IPS DF 19.7 (cell line): ENCODE measurements at regions not wholly inside any gene's neighbourhood (a gene's known extent, or its start where the extent isn't known, plus 50 kb on each side); places are given as distances from the start of the nearest gene placed in this dataset.
"Not testable (repeated sequence)": the region's sequence is repeated elsewhere in the genome, so short reads cannot be mapped to it uniquely, and the experiment has no call there.

Source experiments
- DNase-seq: peaks from one replicate; pipeline ENCODE4 v3.0.0-alpha.2; 2013; ENCODE audit warnings: low read depth, low spot score

DNA sequence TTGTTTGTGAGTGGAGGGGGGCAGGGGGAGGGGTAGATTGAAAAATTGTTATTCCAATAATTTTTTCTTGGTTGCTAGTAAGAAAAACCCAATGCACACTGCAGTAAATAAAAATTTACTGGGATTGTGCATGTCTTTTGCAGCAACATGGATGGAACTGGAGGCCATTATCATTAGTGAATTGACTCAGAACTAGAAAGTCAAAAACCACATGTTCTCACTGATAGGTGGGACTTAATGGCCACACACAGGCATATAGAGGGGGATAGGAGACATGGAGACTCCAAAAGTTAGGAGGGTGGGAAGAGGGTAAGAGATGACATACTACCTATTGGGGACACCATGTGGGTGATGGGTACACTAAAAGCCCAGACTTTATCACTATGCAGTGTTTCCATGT, 67.2 kb downstream of the BUB3 start:
- DNase-seq, result no peak

DNA sequence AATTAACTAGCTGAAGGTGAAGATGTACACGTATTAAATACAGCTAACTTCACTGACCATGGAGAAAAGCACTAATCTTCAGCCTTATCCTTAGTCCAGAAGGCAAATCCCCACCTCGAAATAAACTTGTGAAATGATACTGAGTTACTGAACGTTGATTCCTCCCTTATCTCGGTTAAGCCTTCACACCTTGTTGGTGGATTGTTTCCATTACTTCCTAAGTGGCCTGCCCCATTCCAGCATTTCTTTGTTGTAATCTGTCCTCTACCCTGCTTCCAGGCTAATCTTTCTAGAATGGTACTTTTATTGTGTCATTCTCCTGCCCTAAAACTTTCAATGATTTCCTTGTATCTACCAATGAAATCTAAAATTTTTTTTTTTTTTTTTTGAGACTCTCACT, 68.6 kb downstream of the BUB3 start:
- no peak for DNase-seq

DNA sequence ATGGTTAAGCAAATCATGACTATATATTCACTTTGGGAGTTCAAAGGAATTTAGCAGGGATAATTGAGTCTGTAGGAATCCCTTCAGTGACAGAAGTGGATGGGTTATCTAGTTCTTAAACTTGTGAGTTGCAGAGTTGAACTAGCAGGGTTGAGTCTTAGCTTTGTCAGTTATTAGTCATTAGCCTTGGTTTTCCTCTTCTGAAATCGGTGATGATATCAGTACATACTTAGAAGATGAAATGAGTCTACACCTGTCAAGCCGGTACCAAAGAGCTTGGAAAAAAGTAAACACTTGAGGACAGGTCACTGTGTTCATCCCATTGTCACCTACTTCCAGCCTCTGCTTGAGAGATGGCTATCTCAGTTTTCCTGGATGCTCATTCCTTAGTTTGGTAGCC, 73.5 kb downstream of the BUB3 start:
- DNase-seq, result no peak

DNA sequence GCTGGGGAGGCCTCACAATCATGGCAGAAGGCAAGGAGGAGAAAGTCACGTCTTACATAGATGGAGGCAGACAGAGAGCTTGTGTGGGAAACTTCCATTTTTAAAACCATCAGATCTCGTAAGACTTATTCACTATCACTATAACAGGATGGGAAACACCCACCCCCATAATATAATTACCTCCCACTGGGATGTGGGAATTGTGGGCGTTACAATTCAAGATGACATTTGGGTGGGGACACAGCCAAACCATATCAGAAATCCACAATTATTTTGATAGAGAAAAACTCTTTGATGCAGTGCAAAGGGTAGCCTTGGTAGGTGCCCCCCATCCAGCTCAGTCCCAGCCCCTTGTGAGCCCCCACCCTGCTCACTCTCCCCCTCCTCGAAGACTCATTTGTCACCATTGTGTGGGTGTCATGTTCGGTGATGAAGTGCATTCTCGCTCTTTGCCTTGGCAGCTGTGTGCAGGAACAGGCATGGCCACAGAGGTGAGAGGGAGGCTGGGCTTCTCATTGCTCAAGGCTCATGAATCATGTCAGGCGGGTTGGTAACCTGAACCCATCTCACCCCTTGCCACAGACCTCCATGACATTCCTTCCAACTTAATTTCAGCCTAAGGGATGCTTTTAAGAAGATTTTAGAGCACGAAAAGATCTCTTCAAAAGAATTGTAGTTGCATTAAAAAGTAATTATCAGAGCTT, 75.9 kb downstream of the BUB3 start:
- DNase-seq, result no peak

DNA sequence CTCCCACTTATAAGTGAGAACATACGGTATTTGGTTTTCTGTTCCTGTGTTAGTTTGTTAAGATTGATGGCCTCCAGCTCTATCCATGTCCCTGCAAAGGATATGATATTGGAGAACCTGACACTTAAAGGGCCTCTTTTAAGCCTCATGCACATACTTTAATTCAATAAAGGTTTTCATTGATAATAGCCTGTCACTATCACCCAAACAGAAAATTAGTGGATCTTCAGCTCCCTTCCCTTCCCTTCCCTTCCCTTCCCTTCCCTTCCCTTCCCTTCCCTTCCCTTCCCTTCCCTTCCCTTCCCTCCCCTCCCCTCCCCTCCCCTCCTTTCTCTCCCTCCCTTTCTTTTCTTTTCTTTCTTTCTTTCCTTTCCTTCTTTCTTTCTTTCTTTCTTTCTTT, 78.7 kb downstream of the BUB3 start:
- not testable (repeated sequence) for DNase-seq

DNA sequence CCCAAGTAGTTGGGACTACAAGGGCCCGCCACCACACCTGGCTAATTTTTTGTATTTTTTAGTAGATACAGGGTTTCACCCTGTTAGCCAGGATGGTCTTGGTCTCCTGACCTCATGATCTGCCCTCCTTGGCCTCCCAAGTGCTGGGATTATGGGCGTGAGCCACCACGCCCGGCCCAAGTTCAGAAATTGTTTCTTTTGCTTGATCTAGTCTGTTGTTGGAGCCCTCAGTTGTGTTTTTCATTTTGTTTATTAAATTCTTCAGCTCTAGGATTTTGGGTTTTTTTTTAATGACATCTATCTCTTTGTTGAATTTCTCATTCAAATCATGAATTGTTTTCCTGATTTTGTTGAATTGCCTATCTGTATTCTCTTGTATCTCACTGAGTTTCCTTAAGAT, 80.8 kb downstream of the BUB3 start:
- not testable (repeated sequence) for DNase-seq

DNA sequence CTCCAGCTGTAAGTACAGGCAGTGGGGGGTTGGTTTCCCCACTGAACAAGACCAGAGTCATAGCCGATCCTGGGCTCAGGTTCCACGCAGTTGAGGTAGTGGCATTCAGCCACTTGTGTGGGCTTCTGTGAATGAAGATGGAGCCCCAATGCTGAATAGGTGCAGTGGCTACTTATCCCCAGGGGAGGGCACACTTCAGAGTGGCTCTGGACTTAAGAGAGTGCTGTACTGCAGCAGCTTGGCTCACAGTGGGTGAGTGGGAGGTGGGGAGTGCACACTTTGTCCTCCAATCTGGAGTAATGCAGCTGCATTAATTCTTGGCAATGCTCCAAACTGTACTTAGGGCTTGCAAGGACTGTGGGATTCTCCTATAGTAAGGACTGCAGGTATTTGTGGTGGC, 81.9 kb downstream of the BUB3 start:
- DNase-seq, result no peak

DNA sequence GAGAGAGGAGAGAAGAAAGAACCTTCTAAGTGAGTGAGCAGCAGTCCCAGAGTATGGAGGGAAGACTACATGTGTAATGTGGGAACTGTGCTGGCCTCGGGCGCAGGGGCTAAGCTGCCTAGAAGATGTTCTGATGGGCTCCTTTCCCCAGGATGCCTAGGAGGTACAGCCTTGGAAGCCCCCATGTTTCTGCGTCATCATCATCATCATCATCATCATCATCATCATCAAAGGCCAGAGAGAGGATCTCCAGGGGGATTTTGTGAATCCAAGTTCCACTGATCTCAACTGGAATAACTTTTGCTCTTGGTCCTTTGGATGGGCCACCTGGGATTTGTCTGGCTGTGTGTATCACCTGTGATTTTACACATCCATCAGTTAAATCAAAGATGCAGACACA, 86.0 kb downstream of the BUB3 start:
- no peak for DNase-seq

DNA sequence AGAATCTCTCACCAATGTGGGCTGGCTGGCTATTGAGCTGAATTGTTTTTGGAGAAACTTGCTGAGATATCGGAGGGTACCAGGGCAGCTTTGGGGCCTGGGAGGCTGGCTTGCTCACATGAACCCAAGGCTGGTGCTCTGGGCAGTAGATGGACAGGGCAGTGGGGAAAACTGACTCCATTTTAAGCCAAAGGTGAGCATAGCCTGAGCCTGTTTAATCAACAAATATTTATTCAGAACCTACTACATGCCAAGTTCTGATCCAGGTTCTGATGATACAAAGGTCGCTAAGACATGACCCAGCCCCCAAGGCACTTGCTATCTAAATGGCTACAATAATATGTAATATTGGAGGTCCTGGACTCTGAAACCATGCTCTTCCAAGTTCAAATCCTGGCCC, 86.6 kb downstream of the BUB3 start:
- no peak for DNase-seq

DNA sequence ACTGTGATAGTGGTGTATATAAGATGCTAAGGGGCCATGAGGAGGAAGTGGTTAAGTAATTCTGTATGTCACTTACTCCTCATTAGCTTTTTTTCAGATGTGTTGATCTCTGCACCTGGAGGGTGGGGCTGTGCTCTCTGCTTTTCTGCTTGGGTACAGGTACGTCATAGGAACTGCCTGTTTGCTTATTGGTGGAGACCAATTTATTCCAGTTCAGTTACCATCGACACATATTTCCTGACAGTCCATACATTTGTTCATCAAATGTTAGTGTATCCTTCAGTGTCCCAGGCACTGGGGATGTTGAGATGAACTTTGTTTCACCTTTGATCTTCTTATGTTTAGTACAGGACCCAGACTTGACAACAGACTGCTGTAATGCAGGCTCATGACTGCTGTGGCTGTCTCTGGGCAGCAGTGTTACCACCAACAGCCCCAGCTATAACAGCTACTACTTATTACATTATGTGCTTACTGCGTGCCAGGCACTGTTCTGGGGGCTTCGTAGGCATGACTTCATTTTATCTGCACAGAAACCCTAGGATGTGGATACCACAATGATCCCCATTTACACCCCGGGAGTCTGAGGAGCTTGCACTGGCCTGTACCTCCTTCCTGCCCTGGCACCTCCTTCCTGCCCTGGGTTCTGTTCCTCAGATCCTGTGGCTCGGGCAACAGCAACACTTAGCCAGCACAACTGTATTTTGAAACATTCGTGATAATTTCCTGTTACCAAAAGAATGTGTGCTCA, 87.4 kb downstream of the BUB3 start:
- no peak for DNase-seq

DNA sequence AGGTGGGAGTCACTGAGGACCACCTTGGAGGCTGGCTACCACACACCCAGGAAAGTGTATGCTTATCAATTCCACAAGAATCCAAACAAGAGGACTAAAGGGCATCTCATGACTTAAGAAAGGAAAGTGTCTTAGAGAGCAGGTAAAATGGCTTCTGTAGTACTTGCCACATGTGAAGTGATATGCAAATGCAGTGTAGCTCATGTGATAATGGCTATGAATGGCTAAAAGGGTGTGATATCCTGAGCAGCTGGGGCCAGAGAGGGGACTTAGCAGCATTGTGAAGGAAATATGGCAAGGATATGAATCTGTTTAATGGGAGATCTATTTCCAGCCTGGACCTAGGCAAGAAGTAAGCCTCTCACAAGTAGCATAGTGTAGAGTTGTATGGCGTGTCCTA, 90.5 kb downstream of the BUB3 start:
- DNase-seq, result no peak

DNA sequence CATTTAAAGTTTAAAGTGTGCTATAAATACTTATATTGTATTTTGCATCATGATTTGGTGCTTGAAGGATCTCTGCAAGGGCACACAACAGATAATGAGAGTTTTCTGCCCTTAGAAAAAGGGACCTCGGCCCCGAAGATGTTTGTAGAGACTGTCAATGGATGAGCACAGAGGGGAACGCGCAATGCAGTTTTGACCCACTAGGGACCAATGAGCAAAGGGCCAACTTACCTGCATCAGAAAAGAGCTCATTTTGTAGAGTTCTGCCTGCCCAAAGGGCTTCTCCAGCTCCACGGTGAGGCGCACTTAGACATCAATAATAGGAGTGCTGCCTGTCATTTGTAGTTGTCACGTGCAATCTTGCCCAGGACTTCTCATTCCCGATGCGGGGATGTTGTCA, 91.1 kb downstream of the BUB3 start:
- DNase-seq, result peak; percentile 12

DNA sequence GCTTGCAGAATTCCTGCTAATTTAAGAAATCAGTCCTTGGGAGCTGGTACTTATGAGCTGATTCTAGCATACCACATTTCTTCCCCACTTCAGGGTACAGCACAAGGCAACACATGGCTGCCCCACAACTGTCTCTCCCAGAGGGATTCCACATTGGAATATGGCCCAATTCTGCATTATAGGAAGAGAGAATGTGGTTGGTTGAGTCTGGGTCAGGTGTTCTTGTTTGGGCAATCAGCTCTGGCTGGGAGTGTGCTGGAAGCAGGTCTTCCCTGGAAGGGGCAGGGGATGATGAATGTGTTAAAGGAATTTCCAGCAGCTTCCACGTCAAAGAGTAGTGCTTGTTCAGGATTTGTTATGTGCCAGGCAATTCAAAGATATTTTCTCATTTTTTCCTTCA, 95.7 kb downstream of the BUB3 start:
- DNase-seq, result no peak

DNA sequence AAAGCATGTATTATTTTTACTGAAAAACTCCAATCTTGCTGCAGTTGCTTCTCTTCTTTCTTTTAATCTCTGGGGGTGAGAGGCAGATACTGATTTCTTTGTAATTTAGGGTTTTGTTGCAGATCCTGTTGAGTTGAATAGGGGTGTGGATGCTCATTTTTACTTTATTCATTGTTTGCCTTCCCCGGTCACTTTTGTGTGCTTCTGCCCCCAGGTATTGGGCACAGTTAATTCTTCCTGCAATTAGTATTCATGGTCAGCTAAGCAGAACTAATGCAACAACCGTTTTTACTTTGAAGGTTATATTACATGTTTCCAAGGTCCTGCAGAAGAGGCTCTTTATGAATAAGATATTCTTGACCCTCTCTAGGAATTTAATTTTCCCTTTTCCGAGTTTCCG, 96.4 kb downstream of the BUB3 start:
- no peak for DNase-seq

DNA sequence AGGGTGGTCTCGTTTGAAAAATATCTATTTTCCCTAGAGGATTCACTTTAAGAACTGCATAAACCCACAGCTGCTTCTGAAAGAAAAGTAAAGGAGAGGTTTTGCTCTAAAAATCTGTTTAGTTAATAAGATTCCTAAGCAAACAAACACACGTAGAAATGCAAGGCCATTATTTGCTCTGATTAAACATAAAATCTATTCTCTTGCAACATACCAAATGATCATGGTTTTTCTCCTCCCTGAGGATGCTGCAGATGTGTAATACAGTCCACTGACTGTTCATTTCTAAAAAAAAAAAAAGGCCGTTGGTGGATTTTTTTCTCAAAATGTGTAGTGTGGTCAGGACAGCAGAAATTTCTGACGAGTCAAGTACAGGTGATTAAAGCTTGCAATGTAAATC, 98.6 kb downstream of the BUB3 start:
- no peak for DNase-seq

DNA sequence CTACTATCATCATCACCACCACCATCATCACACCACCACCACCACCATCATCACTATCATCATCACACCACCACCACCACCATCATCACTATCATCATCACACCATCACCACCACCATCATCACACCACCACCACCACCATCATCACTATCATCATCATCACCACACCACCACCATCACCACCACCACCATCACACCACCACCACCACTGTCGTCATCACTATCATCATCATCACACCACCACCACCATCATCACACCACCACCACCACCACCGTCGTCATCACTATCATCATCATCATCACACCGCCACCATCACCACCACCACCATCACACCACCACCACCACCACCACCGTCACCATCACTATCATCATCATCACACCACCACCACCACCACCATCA, 100.1 kb downstream of the BUB3 start:
- DNase-seq, result not testable (repeated sequence)

DNA sequence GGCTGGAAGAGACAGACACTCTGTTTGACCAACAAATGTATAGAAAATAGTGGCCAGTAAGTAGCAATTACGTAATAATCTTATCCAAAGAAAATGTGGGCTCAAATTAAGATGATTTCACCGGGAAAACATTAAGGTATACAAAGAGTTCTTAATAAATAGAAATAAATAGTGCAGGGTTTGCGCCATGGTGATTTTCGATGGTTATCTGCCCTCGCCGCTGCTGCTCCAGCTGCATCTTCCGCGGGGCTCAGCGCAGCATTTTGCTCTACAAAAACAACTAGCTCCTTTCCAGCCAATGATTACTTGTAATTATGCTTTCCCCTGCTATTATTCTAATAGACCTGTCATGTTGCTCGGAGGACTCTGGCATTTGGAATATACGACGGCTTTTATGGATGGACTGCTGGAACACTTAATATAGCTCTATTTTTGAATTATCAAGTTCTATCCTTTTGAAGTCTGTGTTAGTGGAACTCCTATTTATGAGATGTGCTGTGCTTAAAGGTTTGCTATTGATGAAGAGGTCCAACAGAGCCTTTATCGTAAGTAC, 103.8 kb downstream of the BUB3 start:
- no peak for DNase-seq

DNA sequence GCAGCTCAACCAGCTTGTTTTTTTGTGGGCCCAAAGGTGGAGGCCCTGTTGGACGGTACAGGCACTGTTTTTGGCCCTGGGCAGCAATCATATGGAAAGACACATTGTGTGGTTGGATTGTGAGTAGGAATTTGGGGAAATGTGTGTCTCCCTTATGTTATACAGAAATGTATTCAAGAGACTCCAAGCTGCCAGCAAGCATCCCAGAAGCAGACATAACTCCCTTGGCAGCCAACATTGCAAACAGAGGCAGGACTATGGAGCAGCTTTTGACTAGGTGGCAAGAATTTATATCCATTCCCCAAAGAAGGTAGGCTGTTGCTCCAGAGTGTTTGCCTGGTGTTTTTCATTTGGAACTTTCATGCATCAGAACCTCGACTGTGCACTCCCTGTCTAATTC, 104.9 kb downstream of the BUB3 start:
- no peak for DNase-seq

DNA sequence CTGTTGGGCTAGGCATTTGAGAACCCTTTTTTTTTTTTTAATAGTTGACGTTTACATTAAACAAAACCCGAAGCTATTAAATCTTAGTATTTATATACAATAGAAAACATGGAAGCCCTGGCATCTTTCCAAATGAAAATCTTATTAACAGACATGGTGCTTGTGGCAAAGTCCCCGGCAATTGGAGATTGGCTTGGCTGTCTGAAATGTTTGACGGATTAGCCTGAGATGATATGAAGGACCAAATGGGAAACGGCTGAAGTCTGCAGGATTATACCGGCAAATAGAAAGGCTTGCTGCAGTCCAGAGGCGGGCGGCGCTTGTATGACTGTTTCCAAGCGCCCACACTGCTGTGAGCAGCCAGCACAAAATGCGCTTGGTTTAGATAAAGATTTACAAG, 105.6 kb downstream of the BUB3 start:
- DNase-seq, result no peak

DNA sequence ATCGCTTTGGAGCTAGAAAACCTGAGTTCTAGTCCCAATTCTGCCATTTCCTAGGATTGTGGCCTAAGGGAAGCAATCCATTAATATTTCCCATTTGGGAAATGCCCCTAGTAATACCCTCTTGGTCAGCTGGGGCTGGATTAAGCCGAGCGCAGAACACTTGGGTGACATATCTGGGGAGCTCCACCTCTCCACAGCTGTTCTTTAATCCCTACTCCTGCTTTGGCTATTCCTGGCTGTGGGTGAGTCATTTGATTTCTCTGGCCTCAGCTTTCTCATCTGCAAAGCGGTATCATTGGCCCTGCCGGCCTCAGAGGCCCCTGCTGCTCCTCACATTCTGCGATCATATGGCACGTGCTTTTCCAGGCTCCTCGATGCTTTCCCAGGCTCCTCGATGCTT, 108.3 kb downstream of the BUB3 start:
- DNase-seq, result no peak

DNA sequence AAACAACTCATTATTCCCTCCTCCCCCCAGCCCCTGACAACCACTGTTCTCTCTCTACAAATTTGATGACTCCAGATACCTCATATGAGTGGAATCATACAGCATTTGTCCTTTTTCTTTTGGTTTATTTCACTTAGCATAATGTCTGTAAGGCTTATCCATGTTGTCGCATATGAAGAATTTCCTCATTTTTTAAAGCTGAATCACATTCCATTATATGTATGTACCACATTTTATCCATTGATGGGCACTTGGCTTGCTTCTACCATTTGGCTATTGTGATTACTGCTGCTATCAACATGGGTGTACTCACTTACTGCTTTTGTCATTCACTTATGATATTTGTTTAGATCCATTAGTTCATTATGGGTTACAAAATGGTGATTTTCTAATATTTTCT, 112.8 kb downstream of the BUB3 start:
- no peak for DNase-seq

DNA sequence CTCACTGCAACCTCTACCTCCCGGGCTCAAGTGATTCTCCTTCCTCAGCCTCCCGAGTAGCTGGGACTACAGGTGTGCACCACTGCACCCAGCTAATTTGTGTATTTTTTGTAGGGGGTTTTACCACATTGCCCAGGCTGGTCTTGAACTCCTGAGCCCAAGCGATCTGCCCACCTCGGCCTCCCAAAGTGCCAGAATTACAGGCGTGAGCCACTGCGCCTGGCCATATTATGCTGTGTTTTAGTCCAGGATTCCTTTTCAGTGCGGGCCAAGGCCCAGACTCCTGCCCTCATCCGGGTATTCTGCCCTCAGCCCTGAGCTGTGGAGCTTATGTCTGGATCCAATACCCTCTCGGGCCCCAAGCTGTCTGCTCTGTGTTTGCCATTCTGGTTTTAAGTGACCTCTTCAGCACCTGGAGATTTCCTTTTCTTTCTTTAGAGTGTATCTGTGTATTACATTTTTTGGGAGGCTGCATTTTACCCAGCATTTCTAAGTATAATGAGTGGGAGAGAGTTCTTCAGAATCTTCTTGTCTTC, 114.9 kb downstream of the BUB3 start:
- DNase-seq, result no peak

DNA sequence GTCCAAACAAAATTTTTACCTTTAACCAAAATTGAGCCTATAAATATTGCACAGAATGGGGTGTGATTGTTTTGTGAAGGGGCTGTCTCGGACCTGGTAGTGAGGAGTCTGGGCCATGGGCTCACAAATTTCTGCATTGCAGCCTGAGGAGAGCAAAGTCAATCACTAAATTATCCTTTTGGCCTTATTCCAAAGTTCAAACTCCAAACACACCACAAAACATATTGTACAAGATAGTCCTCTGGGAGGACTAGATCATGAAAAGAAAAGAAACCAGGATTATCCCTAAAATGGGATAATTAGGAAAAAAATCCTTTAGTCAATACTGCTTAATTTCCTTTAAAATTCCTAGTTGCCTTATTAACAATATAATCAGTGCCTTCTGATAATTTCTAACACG, 115.5 kb downstream of the BUB3 start:
- no peak for DNase-seq
